Stomach (tissue), 8 donors: ENCODE measurements at regions not wholly inside any gene's neighbourhood (a gene's known extent, or its start where the extent isn't known, plus 50 kb on each side); places are given as distances from the start of the nearest gene placed in this dataset.

Source experiments
- DNase-seq, 2 donors: peaks; one replicate each; pipeline versions ENCODE4 v3.0.0 to v3.0.0-alpha.2; 2013 to 2019
- H3K27ac ChIP-seq, 5 donors: fragments of 200-600 bp in 4 of 5; sonication (generic) in 4 of 5; one replicate each; pipeline ENCODE4 v1.5.1; 2013 to 2019; ENCODE audit warnings: mild to moderate bottlenecking in 1 of 5, moderate library complexity in 1 of 5
- H3K27me3 ChIP-seq, 3 donors: fragments of 200-600 bp; sonication (generic); one replicate each; pipeline ENCODE4 v1.5.1; 2017 to 2019; ENCODE audit warnings: mixed run types in 1 of 3
- H3K36me3 ChIP-seq, 4 donors: fragments of 200-600 bp; sonication (generic); 1 replicate in 3 of 4; 2 replicates in 1 of 4; pipeline ENCODE4 v1.5.1; 2016 to 2019
- H3K4me1 ChIP-seq, 4 donors: fragments of 200-600 bp; sonication (generic); one replicate each; pipeline ENCODE4 v1.5.1; 2016 to 2019
- H3K4me3 ChIP-seq, 4 donors: fragments of 200-600 bp; sonication (generic) in 3 of 4; one replicate each; pipeline ENCODE4 v1.5.1; 2016 to 2019; ENCODE audit warnings: mild to moderate bottlenecking in 1 of 4
- H3K9me3 ChIP-seq, 4 donors: fragments of 200-600 bp; sonication (generic); one replicate each; pipeline ENCODE4 v1.5.1; 2016 to 2019
- EP300 ChIP-seq: sonication (generic); formaldehyde crosslinking; IDR thresholded peaks from one replicate; pipeline ENCODE4 v1.6.1; 2017; ENCODE audit warnings: antibody characterized with exemption
- POLR2A ChIP-seq, 4 donors: fragments of 450-650 bp; IDR thresholded peaks; one replicate each; pipeline ENCODE4 v1.6.1; 2016; ENCODE audit warnings: antibody characterized with exemption in 4 of 4, control low read depth in 2 of 4, mild to moderate bottlenecking in 1 of 4, moderate library complexity in 1 of 4
- POLR2AphosphoS5 ChIP-seq, 3 donors: sonication (generic); formaldehyde crosslinking; IDR thresholded peaks; one replicate each; pipeline ENCODE4 v1.6.1; 2016; ENCODE audit warnings: antibody characterized with exemption in 3 of 3
- WGBS, 5 donors: extraction: QIAGEN DNeasy Blood & Tissue Kit in 3 of 5; methylation state at CpG; one replicate each; pipeline versions ENCODE4 v1.1.5 to v1.1.7; 2013 to 2018; 5-methylcytosine and 5-hydroxymethylcytosine counted together
- intact Hi-C: fragments of 100-400 bp; cut with DNase I; formaldehyde crosslinking; loops from one replicate; pipeline ENCODE4 v1.15.1; 2023; ENCODE audit warnings: low total_unique reads
- TF ChIP-seq, protein P1 (sequence below), 7 experiments: fragments of 450-650 bp in 4 of 7; fragments of 200-600 bp in 3 of 7; sonication (generic) in 3 of 7; IDR thresholded peaks; one replicate each; pipeline ENCODE4 v1.5.1; 2016 to 2019; ENCODE audit warnings: antibody characterized with exemption in 7 of 7, control low read depth in 2 of 7, mild to moderate bottlenecking in 1 of 7
- donor health status: healthy with polysubstance abuse.
- donor health status: Bipolar disorder and iron deficiency.
- donor health status: healthy.

DNA sequence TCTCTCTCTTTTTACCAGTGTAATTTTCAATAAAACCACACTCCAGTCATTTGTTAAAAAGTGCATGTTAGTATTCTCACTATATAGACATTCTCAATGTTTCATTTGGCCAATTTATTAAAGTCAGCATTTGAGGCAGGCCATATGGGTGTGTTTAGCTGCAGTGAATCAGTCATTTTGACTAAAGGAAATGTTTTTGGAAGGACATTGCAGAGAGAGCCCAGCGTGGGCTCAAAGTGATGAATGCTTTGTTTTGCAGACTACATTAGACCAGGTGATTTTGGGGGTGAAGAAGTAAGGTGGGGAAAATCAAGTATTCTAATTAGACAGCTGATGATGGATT, 116.7 kb downstream of the POSTN start:
- Histone ChIP-seq H3K4me3 (no peak overlapping the region), H3K27me3 (no peaks in the 10 kb centered on the region), H3K9me3 (no peaks in the 10 kb centered on the region), H3K4me1 (peaks cover 0 to 43% (median 3%) of the 10 kb centered on the region in 4 donors), H3K27ac (no peak overlapping the region), H3K36me3 (no peaks in the 10 kb centered on the region)
- 17 to 50% (median 33%) methylated on average over 1 of the region's 1 CpG for WGBS, 5 donors
- intact Hi-C loops, result no loop called here
- no peak for TF ChIP-seq EP300
- TF ChIP-seq, protein P1, sequence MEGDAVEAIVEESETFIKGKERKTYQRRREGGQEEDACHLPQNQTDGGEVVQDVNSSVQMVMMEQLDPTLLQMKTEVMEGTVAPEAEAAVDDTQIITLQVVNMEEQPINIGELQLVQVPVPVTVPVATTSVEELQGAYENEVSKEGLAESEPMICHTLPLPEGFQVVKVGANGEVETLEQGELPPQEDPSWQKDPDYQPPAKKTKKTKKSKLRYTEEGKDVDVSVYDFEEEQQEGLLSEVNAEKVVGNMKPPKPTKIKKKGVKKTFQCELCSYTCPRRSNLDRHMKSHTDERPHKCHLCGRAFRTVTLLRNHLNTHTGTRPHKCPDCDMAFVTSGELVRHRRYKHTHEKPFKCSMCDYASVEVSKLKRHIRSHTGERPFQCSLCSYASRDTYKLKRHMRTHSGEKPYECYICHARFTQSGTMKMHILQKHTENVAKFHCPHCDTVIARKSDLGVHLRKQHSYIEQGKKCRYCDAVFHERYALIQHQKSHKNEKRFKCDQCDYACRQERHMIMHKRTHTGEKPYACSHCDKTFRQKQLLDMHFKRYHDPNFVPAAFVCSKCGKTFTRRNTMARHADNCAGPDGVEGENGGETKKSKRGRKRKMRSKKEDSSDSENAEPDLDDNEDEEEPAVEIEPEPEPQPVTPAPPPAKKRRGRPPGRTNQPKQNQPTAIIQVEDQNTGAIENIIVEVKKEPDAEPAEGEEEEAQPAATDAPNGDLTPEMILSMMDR (IDR thresholded peaks at IDR 0.05), result no peak
- no peak for TF ChIP-seq POLR2A (IDR thresholded peaks at IDR 0.05)
- TF ChIP-seq POLR2AphosphoS5 (IDR thresholded peaks at IDR 0.05), result no peak
- no peak for DNase-seq

DNA sequence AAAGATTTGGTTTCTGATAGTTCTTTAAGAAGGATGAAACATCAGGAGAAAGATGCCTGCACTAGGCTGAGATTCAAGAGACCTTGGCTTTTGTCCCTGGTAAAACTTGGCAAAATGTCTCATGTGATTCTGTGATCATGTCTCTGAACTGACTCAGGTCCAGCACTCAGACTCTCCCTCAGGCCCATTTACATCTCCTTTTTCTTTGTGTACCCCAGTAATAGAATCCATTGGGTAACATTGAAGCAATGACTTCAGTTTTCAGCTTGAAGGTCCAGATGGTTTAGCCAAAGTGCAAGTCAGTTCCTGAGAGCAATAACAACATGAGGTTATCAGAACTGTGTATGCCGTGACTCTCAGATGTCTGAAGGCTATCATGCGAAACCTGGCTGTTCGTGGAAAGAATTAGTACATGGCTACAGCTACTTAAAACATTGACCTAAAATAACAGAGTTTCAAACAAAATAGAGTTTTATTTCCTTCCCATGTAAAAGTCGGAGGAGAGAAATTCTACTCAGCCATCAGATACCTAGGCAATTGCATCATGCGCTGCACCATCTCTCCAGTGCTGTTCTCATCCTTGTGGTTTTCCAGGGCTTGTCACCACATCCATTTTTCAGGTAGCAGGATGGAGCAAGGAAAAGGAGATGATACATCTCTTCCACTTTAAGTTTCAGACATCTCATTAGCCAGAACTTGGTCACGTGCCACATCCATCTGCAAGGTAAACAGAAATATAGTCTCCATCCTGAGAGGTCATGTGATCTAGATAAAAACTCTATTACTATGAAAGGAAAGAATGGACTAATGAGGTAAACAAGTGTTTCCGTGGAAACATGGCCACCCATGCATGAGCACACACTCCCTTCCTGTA, 117.3 kb downstream of the POSTN start:
- TF ChIP-seq POLR2AphosphoS5 (IDR thresholded peaks at IDR 0.05), result no peak
- no peak for TF ChIP-seq POLR2A (IDR thresholded peaks at IDR 0.05)
- Histone ChIP-seq H3K36me3 (no peaks in the 10 kb centered on the region), H3K9me3 (no peaks in the 10 kb centered on the region), H3K4me1 (peaks cover 0 to 43% (median 3%) of the 10 kb centered on the region in 4 donors), H3K27ac (no peak overlapping the region), H3K4me3 (no peak overlapping the region), H3K27me3 (no peaks in the 10 kb centered on the region)
- WGBS, 5 donors, result 64 to 80% (median 75%) methylated on average over 7 of the region's 7 CpGs
- intact Hi-C loops, result no loop called here
- DNase-seq, result peak in 1 of 2 donors; percentile 61

DNA sequence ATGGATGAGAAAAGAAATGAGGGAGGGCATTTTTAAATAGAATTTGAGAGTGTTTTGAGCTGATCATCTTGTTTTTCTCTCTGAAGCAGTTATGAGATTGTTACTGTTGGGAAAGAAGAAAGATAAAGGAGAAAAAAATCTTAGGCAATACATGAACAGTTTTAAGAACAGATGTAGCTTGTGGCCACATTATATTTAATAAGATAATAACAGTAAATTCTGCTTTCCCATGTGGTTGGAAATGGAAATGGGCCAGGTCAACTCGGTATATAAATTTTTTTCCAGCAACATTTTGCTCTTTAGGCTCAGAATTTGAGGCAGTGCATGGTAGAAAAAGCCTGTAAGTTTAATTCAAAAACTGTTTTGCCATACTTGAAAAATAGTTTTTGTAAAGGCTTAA, 118.7 kb downstream of the POSTN start:
- intact Hi-C loops, result no loop called here
- DNase-seq, result no peak
- Histone ChIP-seq H3K27me3 (no peaks in the 10 kb centered on the region), H3K9me3 (no peaks in the 10 kb centered on the region), H3K4me3 (no peak overlapping the region), H3K27ac (no peak overlapping the region), H3K36me3 (no peaks in the 10 kb centered on the region), H3K4me1 (peaks cover 0 to 35% (median 0%) of the 10 kb centered on the region in 4 donors)
- WGBS, 5 donors, result 37 to 58% (median 54%) methylated on average over 1 of the region's 1 CpG
- TF ChIP-seq POLR2AphosphoS5 (IDR thresholded peaks at IDR 0.05) (no peak), POLR2A (IDR thresholded peaks at IDR 0.05) (no peak), EP300 (no peak)
- TF ChIP-seq, protein P1 (IDR thresholded peaks at IDR 0.05), result no peak

DNA sequence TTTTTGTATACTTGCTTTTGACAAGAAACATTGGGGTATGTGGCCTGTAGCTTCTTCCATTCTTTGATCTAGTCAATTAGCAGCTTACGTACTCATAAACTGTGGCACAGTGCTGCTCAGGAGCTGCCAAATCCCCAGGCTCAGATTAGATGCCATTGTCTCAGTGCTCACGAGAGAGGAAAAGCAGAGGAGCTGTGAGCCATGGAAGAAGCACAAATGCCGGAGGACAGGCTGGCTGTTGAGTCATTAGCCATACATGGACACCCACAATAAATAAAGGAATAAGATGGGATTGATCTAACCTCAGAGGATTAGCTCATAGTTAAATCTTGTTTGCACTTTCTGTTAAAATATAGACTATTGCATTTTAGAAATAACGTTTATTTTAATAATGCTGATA, 121.7 kb downstream of the POSTN start:
- intact Hi-C loops, result no loop called here
- Histone ChIP-seq H3K4me1 (peaks cover 0 to 14% (median 0%) of the 10 kb centered on the region in 4 donors), H3K36me3 (no peaks in the 10 kb centered on the region), H3K9me3 (no peaks in the 10 kb centered on the region), H3K4me3 (no peak overlapping the region), H3K27ac (no peak overlapping the region), H3K27me3 (no peaks in the 10 kb centered on the region)
- 48 to 60% (median 59%) methylated on average over 4 of the region's 4 CpGs for WGBS, 5 donors
- TF ChIP-seq POLR2AphosphoS5 (IDR thresholded peaks at IDR 0.05) (no peak), EP300 (no peak), POLR2A (IDR thresholded peaks at IDR 0.05) (no peak)
- TF ChIP-seq, protein P1 (IDR thresholded peaks at IDR 0.05), result no peak
- DNase-seq, result no peak

DNA sequence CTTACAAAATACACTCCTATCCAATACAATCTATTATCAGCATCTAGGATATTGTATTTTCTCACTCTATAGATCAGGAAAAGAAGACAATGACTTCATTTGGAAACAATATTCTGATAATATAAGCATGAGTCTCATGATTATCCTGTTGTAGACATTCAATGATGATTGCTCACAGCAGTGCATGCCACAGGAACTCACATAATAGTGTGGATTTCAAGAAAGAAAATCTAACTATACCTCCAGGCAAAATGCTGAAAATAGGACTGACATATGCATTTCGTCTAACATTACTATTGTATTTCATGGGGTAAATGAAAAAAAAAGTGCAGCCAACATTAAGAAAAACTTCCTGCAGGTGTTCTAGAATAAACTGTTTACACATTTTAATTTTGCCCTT, 122.6 kb downstream of the POSTN start:
- no peak for DNase-seq
- H3K4me1 ChIP-seq, result peaks cover 0 to 7% (median 0%) of the 10 kb centered on the region in 4 donors
- no peaks in the 10 kb centered on the region for H3K36me3 ChIP-seq
- H3K9me3 ChIP-seq, result no peaks in the 10 kb centered on the region
- H3K27me3 ChIP-seq, result no peaks in the 10 kb centered on the region
- TF ChIP-seq, protein P1 (IDR thresholded peaks at IDR 0.05), result no peak
- TF ChIP-seq POLR2A (IDR thresholded peaks at IDR 0.05) (no peak), EP300 (no peak), POLR2AphosphoS5 (IDR thresholded peaks at IDR 0.05) (no peak)
- H3K27ac ChIP-seq, result no peak overlapping the region
- no peak overlapping the region for H3K4me3 ChIP-seq
- WGBS, 5 donors, result 69 to 88% (median 81%) methylated on average over 1 of the region's 1 CpG
- intact Hi-C loops, result no loop called here
